Panc1 (cell line): ENCODE measurements at regions not wholly inside any gene's neighbourhood (a gene's known extent, or its start where the extent isn't known, plus 50 kb on each side); places are given as distances from the start of the nearest gene placed in this dataset.

Experiments
- CTCF ChIP-seq: fragments of 450-650 bp; IDR thresholded peaks from 2 replicates; pipeline ENCODE4 v1.5.1; 2017; ENCODE audit warnings: mild to moderate bottlenecking
- REST ChIP-seq, 2 experiments: IDR thresholded peaks; 2 replicates each; pipeline ENCODE4 v1.6.1; 2011 to 2012; ENCODE audit warnings: low read depth in 2 of 2, control low read depth in 1 of 2, low read length in 1 of 2, mild to moderate bottlenecking in 1 of 2, moderate library complexity in 1 of 2; ENCODE audit not compliant: insufficient read depth in 1 of 2
- SIN3A ChIP-seq: IDR thresholded peaks from 2 replicates; pipeline ENCODE4 v1.6.1; 2012; ENCODE audit warnings: low read depth, mild to moderate bottlenecking, low read length, moderate library complexity, borderline replicate concordance; ENCODE audit not compliant: insufficient read depth

GRCh38 chr2:7205151-7205830 is 288.1 kb downstream of the RNF144A start:
- TF ChIP-seq CTCF (no peak), SIN3A (no peak), REST (IDR thresholded peaks at IDR 0.05; ENCODE audit: insufficient read depth in 1 of 2, low read depth in 2 of 2, low read length in 1 of 2) (no peak)
